ENCODE measurements at regions not wholly inside any gene's neighbourhood (a gene's known extent, or its start where the extent isn't known, plus 50 kb on each side); places are given as distances from the start of the nearest gene placed in this dataset.

DNA sequence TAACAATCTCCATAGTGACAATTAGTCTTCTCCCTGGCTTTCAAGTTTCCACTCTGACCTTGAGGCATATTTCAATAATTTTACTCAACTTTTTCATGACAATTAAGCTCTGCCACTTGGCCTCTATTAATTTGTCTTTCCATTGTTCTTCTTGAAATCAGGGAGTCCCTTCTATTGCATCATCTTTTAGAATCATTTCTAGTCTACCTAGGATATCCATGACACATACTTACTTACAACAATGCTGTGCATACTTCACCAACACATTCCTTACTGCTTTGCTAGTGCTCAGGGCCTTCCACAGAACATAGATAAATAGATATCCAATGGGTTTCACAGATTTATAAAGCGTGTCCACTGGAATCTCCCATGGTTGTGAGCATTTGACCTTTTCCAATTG, 331.5 kb upstream of the LRP1B start:
- peak; percentile 4 for DNase-seq
- H3K4me3 ChIP-seq (ENCODE audit: low read depth, low read length): no peak overlapping the region
- H3K27ac ChIP-seq: no peak overlapping the region
- in situ Hi-C loops (cut with HindIII; ENCODE audit: low pct_ligation_motif_present, low sequenced_read_pairs): no loop called here
- H3K27me3 ChIP-seq (replicated peaks): no peaks in the 10 kb centered on the region
- no peaks in the 10 kb centered on the region for H3K36me3 ChIP-seq (replicated peaks)
- TF ChIP-seq, protein P1, sequence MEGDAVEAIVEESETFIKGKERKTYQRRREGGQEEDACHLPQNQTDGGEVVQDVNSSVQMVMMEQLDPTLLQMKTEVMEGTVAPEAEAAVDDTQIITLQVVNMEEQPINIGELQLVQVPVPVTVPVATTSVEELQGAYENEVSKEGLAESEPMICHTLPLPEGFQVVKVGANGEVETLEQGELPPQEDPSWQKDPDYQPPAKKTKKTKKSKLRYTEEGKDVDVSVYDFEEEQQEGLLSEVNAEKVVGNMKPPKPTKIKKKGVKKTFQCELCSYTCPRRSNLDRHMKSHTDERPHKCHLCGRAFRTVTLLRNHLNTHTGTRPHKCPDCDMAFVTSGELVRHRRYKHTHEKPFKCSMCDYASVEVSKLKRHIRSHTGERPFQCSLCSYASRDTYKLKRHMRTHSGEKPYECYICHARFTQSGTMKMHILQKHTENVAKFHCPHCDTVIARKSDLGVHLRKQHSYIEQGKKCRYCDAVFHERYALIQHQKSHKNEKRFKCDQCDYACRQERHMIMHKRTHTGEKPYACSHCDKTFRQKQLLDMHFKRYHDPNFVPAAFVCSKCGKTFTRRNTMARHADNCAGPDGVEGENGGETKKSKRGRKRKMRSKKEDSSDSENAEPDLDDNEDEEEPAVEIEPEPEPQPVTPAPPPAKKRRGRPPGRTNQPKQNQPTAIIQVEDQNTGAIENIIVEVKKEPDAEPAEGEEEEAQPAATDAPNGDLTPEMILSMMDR (IDR thresholded peaks at IDR 0.05; ENCODE audit: low read depth, low read length, missing control alignments): no peak

DNA sequence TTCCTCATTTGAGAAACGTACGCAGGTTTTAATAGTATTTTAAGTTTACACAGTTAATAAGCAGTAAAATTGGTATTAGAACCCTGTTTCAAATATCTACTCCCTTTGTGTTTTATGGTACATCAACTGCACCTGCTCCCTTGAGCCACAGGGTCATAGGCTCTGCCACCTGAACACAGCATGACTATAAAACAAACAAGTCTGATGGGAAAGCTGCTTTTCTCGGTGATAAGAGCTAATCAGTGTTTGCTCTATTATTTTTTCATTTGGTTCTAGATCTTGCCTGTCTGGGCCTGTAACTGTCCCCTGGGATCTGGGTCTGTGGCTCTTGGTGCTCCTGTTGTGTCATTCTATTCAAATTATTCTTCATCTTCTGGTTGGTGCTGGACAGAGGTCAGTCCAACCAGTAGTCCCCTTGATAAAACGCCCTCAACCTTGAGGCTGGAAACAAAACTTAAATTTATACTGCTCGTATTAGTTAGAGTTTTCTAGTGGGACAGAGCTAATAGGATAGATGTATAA, 314.8 kb upstream of the LRP1B start:
- H3K4me3 ChIP-seq (ENCODE audit: low read depth, low read length): no peak overlapping the region
- DNase-seq: no peak
- in situ Hi-C loops (cut with HindIII; ENCODE audit: low pct_ligation_motif_present, low sequenced_read_pairs): no loop called here
- H3K27ac ChIP-seq: no peak overlapping the region
- no peaks in the 10 kb centered on the region for H3K36me3 ChIP-seq (replicated peaks)
- TF ChIP-seq, protein P1 (IDR thresholded peaks at IDR 0.05; ENCODE audit: low read depth, low read length, missing control alignments): no peak
- no peaks in the 10 kb centered on the region for H3K27me3 ChIP-seq (replicated peaks)

DNA sequence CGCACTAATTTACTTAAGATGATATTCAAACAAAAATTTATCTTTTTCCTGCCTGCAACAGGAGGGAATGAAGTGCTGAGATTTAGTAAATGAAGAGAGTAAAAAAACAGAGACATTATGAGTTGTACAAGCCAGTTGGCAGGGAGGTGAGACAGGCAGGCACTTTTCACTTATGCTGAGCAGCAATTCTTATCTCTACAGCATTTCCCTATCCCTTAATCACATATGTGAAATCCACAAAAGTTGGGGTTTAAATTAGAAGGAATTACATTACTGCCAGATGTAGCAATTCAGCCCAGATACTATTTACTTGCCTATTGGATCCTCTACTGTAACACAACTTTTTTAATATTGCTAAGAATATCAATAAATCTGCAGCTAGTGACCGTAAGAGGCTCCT, 314.2 kb upstream of the LRP1B start:
- TF ChIP-seq, protein P1 (IDR thresholded peaks at IDR 0.05; ENCODE audit: low read depth, low read length, missing control alignments): no peak
- H3K27ac ChIP-seq: no peak overlapping the region
- H3K27me3 ChIP-seq (replicated peaks): no peaks in the 10 kb centered on the region
- H3K36me3 ChIP-seq (replicated peaks): no peaks in the 10 kb centered on the region
- H3K4me3 ChIP-seq (ENCODE audit: low read depth, low read length): no peak overlapping the region
- DNase-seq: no peak
- in situ Hi-C loops (cut with HindIII; ENCODE audit: low pct_ligation_motif_present, low sequenced_read_pairs): no loop called here

DNA sequence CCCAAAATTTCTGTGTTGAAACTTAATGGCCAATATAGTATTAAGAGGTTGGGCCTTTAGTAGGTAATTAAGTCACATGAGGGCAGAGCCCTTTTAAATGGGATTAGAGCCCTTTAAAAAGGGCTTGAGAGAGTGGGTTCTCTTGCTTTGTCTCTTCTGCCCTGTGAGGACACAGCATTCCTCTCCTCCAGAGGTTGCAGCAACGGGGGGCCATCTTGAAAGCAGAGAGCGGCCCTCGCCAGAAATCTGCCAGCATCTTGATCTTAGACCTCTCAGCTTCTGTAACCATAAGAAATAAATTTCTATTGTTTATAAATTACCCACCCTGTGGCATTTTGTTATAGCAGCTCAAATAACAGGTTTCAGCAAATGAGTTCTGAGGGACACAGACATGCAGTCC, 305.0 kb upstream of the LRP1B start:
- no peak for DNase-seq
- Histone ChIP-seq H3K27ac (no peak overlapping the region), H3K27me3 (replicated peaks) (no peaks in the 10 kb centered on the region), H3K4me3 (ENCODE audit: low read depth, low read length) (no peak overlapping the region), H3K36me3 (replicated peaks) (no peaks in the 10 kb centered on the region)
- in situ Hi-C loops (cut with HindIII; ENCODE audit: low pct_ligation_motif_present, low sequenced_read_pairs): no loop called here
- TF ChIP-seq, protein P1 (IDR thresholded peaks at IDR 0.05; ENCODE audit: low read depth, low read length, missing control alignments): no peak

DNA sequence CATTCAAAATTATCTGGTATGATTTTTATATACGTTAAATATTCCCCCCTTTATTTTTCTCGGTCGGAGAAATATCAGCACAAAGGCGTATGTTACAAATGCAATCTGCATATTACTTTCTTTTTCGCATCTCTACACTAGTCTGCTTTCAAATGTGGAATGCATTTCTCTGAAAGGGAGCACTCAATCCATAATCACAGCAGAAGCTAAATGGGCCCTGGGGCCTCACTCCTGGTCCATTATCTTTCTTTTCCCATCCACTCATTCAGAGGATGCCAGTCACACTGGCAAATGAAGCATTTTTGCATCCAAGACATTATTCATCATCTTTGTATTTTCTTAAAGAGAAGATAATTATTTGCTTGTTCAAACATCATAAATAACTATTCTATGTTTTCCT, 295.2 kb upstream of the LRP1B start:
- no peaks in the 10 kb centered on the region for H3K36me3 ChIP-seq (replicated peaks)
- in situ Hi-C loops (cut with HindIII; ENCODE audit: low pct_ligation_motif_present, low sequenced_read_pairs): no loop called here
- H3K27me3 ChIP-seq (replicated peaks): no peaks in the 10 kb centered on the region
- no peak for DNase-seq
- H3K27ac ChIP-seq: no peak overlapping the region
- H3K4me3 ChIP-seq (ENCODE audit: low read depth, low read length): no peak overlapping the region
- TF ChIP-seq, protein P1 (IDR thresholded peaks at IDR 0.05; ENCODE audit: low read depth, low read length, missing control alignments): no peak

DNA sequence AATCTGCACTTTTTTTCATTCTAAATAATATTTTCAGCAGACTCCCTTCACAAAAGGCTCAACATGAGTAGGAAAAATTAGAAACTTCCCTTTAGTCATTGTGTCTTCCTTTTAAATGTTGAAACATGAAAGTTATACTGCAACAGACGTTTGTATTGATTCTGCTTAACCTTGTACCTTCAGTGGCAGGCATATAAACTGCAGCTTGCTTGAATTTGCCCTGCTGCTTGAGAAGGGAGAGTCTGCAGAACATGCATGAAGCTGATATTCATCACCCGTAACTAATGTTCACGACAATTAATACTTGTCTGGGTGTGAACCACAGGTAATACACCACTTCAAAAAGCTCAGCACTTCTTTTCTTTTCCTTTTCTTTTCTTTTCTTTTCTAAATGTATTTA, 294.7 kb upstream of the LRP1B start:
- Histone ChIP-seq H3K27me3 (replicated peaks) (no peaks in the 10 kb centered on the region), H3K36me3 (replicated peaks) (no peaks in the 10 kb centered on the region), H3K27ac (no peak overlapping the region), H3K4me3 (ENCODE audit: low read depth, low read length) (no peak overlapping the region)
- DNase-seq: no peak
- in situ Hi-C loops (cut with HindIII; ENCODE audit: low pct_ligation_motif_present, low sequenced_read_pairs): no loop called here
- TF ChIP-seq, protein P1 (IDR thresholded peaks at IDR 0.05; ENCODE audit: low read depth, low read length, missing control alignments): no peak
